ENCODE measurements at regions not wholly inside any gene's neighbourhood (a gene's known extent, or its start where the extent isn't known, plus 50 kb on each side); places are given as distances from the start of the nearest gene placed in this dataset.

GRCh38 chr2:126272401-126272800, 383.6 kb upstream of the GYPC start:
- TF ChIP-seq SUZ12 (IDR thresholded peaks at IDR 0.05) (no peak), ZNF384 (IDR thresholded peaks at IDR 0.05) (no peak), FOXM1 (IDR thresholded peaks at IDR 0.05; ENCODE audit: borderline replicate concordance) (no peak), HDGF (IDR thresholded peaks at IDR 0.05; ENCODE audit: borderline replicate concordance) (no peak), ELF4 (IDR thresholded peaks at IDR 0.05) (no peak)

All from HEK293T (cell line).